HG02884 (cell line): ENCODE measurements at regions not wholly inside any gene's neighbourhood (a gene's known extent, or its start where the extent isn't known, plus 50 kb on each side); places are given as distances from the start of the nearest gene placed in this dataset.
"Not testable (repeated sequence)": the region's sequence is repeated elsewhere in the genome, so short reads cannot be mapped to it uniquely, and the experiment has no call there.

ENCODE experiments used
- ATAC-seq: cut with Tn5 transposase; IDR thresholded peaks from one replicate; pipeline ENCODE4 v1.9.1; 2021; ENCODE audit warnings: mild to moderate bottlenecking, moderate library complexity; ENCODE audit not compliant: unreplicated experiment

- ATAC-seq: no peak
These were observed 155.2 kb downstream of the FOXD2 start for GRCh38 chr1:47593013-47593568.

- no peak for ATAC-seq
These were observed 155.9 kb downstream of the FOXD2 start for GRCh38 chr1:47593598-47594285.

GRCh38 chr1:47594627-47595026 is 156.8 kb downstream of the FOXD2 start:
- ATAC-seq: no peak

DNA sequence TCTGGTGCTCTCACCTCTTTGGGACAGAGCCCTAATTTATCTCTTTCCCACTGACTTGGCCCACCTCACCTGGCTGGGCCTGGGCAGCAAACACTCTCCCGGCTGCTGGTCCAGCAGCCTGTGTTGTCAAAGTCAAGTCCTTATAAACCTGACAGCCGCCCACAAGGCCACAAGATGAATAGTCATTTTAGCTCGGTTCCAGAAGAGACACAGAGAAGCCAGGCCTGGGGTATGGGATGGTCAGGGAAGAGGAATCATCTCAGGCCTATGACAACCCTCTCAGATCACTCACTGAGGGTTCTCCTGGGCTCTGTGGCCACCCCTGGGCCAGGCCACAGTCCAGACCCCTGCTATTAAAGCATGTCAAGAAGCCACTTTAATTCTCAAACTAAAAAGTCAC is 158.5 kb downstream of the FOXD2 start:
- ATAC-seq: no peak

- ATAC-seq: no peak
These were observed 160.5 kb downstream of the FOXD2 start for GRCh38 chr1:47598357-47598756.

GRCh38 chr1:47599777-47600176 is 161.9 kb downstream of the FOXD2 start:
- no peak for ATAC-seq

GRCh38 chr1:47602491-47602890 is 164.6 kb downstream of the FOXD2 start:
- ATAC-seq: not testable (repeated sequence)

DNA sequence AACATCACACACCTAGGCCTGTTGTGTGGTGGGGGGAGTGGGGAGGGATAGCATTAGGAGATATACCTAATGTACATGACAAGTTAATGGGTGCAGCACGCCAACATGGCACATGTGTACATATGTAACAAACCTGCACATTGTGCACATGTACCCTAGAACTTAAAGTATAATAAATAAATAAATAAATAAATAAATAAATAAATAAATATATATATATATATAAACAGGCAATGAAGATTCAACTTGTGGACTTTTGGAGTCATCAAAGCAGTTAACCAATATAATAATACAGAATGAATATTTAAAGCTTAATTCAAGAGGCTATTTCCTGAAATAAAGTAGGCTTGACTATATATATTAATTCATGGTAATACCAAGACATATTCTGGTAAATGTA is 167.0 kb downstream of the FOXD2 start:
- not testable (repeated sequence) for ATAC-seq

- ATAC-seq: no peak
These were observed 170.5 kb downstream of the FOXD2 start for GRCh38 chr1:47608296-47608875.

DNA sequence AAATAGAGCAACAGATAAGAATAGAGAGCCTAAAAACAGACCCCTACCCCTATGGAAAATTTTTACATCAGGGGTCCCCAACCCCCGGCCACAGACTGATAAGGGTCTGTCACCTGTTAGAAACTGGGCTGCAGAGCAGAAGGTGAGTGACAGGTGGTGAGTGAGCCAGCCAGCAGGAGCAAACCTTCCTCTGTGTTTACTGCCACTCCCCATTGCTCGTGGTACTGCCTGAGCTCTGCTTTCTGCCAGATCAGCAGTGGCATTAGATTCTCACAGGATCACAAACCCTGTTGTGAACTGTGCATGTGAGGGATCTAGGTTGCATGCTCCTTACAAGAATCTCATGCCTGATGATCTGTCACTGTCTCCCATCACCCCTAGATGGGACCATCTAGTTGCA is 174.1 kb downstream of the FOXD2 start:
- ATAC-seq: no peak

- ATAC-seq: no peak
These were observed 175.0 kb downstream of the FOXD2 start for GRCh38 chr1:47612819-47613218.

GRCh38 chr1:47616036-47616435 is 178.2 kb downstream of the FOXD2 start:
- ATAC-seq: no peak

DNA sequence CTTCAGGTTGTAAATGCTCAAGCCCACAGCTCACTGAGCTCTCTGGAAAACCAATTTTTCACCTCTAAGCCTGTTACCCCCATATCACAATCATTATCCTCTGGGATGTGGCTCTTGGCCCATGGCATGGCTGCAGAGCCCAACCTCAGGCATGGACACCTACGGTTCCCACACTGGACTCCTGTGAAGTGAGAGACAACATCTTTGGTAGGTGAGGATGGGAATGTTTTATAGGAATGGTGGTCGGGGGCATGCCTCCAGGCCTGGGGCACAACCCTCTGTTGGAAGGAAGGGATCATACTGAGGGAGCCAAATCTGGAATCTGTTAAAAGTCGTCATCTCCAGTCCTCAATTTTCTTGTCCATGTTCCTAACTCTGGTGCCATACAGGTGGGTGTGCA is 179.1 kb downstream of the FOXD2 start:
- no peak for ATAC-seq

- no peak for ATAC-seq
These were observed 179.8 kb downstream of the FOXD2 start for GRCh38 chr1:47617381-47618221.

- ATAC-seq: no peak
These were observed 180.4 kb downstream of the FOXD2 start for GRCh38 chr1:47618222-47618720.

GRCh38 chr1:47618830-47619229 is 181.0 kb downstream of the FOXD2 start:
- no peak for ATAC-seq

DNA sequence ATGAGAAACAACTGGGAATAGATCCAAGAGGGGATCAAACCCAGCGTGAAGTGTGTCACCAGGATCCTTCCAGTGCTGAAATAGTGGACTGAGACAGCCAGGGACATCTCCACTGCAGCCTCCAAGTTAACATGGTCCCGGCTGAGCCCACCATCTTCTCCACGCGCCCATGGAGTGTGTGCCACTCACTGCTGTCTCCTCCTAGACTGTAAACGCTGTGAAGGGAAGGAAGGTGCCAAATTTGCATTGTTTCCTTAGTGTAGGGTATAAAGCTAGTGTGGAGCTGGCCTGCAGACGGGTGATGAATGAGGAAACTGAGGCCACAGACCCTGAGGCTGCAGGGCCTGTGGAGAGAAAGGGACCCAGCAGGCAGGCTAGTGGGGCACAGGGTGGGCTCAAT is 183.6 kb downstream of the FOXD2 start:
- no peak for ATAC-seq

DNA sequence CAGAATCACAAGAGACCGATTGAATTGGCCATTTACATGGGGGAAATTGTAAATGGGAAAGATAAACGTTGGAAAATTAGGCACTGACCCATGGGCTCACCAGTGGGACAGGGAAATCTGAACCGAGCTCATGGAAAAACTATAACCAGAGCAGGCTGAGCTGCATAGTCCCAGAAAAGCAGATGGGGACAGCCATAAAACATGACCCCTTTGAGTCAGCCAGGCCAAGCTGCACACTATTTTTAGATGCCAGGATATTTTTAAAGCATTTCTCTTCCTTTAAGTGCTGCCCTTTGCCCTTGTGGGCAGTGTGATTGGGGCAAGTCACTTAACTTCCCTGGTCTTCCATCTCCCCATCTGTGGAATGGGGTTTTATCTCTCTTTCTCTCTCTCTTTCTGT is 184.1 kb downstream of the FOXD2 start:
- ATAC-seq: no peak

DNA sequence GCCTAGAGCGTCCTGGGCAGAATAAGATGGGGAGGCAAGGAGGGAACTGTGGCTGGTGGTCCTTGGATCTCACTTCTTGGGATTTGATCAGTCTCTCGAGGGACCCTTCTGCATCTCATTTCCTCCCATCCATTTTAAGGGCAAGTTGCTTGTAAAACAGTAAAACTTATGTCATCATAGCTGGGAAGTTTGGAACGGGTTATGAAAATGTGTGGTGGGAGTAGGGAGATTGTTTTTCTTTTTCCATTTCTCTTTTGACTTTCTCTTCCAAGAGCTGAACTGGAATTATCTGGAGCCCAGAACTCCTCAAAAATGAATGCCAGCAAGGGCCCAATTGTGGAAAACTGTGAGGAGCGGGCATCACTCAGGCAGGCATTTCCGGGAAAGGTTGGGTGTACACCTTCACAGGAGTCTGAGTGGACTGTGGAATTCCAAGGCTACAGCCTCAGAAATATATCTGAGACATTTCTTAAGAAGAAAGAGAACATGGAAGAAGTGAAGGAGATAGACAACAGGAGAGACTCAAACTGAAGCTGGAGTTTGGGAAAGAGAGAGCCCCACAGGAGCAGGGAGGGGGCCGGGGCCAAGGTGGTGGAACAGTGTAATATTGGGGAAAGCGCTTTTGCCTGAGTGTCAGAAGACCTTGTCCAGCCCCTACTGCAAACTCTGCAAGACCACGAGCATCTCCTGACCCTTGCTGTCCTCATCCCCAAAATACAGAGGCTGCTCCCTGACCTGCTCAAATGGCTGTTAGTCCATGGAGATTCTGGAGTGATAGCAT is 185.1 kb downstream of the FOXD2 start:
- ATAC-seq: no peak

- no peak for ATAC-seq
These were observed 185.7 kb downstream of the FOXD2 start for GRCh38 chr1:47623557-47623940.

GRCh38 chr1:47624531-47624930 is 186.7 kb downstream of the FOXD2 start:
- no peak for ATAC-seq
